ENCODE measurements at regions not wholly inside any gene's neighbourhood (a gene's known extent, or its start where the extent isn't known, plus 50 kb on each side); places are given as distances from the start of the nearest gene placed in this dataset.
A peak's percentile ranks its signal among the peaks of the same experiment; 100 is the strongest.
"Not testable (repeated sequence)": the region's sequence is repeated elsewhere in the genome, so short reads cannot be mapped to it uniquely, and the experiment has no call there.

DNA sequence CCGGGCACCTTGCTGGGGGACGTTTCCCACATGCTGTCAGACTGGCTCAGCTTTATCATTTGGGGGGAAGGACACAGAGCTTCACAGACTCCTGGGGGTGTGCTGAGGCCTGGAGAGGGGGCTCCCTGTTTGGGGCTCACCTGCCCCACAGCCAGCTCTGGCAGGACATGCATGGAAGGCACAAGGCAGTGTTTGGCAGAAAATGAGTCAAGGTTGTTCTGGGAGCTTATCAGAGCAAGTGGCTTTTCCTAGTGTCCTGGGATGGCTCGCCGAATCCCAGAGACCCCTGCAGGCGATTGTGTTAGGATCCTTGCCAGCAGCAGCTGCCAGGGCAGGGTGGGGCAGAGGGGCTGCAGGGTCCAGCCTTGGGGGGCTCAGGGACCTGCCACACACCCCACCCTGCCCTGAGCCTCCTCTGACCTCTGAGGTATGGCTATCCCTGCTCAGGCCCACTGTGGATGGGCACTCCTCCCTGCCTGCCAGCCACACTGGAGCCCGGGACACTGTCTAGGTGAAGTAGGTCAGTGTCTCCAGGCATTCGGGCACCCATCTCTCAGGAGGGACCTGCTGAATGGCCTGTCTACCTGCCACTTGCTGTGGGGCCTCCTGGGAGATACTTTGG lies 1323.0 kb downstream of the BRD1 start:
- no peak for DNase-seq

DNA sequence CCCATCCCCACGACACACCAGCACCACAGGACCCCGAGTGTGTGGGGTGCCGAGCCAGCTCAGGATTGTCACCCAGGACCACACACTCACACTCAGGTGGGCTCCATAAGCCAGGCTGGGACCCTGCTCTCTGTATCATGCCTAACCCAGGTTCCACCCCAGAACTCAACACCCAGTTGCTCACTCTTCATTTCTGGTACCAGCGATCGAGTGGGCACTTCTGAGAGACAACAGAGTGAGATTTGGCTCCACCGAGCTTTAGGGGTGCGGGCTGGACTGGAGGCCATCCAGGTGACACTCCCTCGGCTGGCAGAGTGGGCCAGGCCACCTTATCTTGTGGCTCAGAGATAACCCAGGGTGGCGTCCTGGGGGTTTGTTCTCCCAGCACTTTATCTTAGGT lies 1323.8 kb downstream of the BRD1 start:
- no peak for DNase-seq

DNA sequence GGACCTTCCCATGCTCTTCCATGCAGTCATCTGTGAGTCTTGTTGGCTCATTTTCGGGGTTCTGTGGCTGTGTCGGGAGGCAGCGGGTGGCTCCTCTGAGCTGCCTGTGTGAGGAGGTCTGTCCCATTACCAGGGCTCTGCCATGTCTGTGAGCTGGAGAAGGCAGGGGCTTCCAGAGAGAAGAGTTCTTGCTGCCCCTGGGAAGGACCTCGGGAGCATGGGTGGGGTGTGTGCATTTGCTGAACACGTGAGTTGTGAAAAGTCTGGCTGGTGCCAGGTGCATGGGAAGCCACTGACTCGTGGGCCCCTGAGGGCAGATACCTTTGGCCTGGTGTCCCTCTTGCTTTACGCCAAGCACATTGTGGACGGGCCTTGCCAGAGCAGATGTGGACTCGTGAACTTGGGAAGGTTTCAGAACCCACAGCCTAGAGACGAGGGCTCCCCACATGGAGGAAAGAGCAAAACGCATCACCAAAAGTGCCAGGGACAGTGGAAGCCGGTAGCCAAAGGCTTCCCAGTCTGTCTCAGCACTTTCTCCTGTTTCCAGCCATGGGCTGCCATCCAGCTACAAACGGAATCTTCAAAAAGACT lies 1324.5 kb downstream of the BRD1 start:
- DNase-seq, result no peak

DNA sequence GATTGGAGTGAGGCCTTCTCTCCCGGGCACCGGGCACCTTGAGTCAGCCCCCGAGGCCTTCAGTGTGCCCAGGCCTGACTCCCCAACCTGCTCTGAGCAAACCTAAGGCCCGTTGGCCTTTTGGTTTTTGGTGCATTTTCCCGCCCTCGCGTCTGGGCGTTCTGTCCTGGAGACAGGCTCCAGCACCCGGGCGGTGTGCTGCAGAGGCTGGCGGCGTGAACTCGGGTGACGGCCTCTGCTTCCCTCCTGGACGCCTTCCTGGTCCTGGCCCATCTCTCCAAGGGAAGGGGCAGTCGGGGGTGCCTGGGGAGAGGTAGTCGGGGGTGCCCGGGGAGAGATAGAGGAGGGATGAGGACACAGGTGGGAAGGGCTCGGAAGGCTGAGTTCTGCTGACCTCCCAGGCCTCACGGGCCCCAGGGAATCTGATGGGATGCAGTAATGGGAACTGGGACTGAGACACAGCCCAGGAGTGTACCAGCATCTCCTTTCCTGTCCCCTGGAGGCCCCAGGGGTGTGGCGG lies 1326.4 kb downstream of the BRD1 start:
- DNase-seq, result no peak

DNA sequence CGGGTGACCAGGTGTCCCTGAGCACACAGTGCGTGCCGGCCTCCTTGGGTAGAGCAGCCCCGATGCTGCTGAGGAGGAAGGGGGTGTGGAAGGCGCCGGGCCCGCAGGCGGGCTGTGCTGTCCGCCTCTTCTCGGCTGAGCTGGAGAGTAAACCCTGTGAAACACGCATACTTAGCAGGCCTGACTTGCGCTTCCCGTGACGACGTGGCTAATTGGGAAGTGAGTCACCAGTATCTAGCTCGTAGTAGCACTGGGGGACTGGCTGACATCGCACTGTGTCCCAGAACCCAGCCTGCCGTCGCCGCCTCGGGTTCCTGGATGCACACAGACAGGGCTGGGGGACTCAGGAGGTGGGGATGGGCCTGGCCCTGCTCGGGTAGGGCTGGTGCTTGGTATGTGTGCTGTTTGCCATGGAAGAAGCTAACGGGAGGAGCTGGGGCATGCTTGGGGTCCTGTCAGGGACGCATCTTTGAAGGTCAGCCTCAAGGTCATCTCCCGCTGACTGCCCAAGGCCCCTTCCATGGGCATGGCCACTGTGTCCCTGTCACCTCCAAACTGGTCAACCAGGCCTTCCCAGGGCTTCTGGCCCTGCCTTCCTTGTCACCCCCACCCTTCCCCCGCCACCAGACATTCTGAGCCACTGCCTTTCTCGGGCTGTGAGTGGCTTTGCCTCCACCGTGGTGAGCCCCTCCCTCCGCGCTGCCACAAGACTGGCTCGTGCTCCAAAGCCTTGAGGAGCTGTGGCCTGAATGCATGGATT lies 1327.0 kb downstream of the BRD1 start:
- peak in 4 of 51 donors; percentile 25 to 47 (median 36) for DNase-seq

DNA sequence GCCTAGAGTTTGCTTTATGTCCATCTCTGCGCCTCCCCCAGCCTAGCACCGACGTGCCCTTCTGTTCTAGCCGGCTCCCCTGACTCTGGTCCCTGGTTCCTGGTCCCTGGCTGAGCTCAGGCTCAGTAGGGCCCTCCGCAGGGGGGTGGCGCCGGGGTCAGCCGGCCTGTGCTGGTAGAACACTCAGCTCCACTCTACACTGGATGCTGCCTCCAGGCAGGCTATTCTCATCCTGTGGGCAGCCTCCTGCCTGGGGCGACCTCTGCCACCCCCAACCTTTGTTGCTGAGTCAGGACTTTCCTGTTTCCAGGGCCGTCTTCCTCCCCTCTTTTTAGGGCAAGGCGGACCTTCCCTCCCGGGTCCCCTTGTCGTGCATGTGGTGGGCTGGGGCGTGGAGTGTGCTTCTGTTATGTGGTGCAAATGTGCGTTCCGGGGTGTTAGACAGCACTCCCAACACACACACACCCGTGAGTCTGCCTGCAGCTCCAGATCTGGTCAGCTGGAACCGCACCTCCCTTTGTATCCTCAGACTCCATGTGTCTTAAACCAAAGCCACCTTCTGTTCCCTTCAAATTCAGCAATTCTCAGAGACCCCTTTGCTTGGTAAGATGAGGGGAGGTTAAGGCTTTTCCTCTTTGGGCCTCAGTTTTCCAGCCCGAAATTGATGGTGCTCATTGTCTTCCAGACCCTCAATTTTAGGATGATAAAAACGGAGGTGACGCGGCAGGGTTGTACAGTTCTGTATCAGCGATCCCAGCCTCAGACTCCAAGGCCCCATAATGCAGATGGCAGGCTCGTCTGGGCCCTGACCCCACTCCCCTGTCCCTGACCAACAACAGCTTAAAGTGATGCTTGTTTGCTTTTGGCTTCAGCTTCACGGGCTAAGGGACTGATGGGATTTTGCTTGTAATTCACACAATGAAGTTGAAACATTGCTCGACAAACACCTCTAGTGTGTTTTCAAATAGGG lies 1327.9 kb downstream of the BRD1 start:
- no peak for DNase-seq

DNA sequence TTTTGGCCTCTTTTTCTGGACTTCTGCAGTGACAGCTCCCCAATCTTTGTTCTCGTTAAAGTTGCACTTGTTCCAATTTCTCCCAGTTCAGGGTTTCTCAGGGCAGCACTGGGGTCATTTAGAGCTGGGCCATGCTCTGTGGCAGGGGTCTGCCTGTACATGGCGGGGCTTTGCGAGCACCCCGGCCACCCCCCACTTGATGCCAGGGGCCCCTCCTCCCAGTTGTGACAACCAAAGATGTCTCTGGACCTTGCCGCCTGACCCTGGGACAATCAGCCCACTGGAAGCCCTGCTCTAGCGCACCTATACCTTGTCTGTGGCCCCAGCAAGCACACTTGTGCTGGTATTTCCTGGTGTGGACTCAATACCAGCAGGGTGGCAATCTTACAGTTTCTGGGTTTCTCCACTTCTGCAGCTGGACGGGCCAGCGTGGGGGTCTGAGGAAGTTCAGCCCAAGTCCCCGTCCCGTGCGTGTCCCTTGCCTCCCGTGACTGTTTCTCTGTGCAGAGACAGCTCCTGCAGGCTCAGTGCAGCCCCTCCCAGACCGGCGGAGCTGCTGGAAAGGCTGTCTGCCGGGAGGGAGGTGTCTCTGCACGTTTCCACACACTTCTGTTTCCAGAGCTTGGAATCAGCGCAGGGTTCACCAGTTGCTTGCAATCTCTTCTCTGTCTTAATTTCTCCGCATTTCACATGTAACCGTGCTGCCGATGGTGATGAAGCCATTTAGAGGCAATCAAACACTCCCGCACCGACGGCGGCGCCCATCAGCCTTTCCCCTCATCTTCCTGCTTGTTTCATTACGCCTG lies 1328.9 kb downstream of the BRD1 start:
- DNase-seq, result no peak

DNA sequence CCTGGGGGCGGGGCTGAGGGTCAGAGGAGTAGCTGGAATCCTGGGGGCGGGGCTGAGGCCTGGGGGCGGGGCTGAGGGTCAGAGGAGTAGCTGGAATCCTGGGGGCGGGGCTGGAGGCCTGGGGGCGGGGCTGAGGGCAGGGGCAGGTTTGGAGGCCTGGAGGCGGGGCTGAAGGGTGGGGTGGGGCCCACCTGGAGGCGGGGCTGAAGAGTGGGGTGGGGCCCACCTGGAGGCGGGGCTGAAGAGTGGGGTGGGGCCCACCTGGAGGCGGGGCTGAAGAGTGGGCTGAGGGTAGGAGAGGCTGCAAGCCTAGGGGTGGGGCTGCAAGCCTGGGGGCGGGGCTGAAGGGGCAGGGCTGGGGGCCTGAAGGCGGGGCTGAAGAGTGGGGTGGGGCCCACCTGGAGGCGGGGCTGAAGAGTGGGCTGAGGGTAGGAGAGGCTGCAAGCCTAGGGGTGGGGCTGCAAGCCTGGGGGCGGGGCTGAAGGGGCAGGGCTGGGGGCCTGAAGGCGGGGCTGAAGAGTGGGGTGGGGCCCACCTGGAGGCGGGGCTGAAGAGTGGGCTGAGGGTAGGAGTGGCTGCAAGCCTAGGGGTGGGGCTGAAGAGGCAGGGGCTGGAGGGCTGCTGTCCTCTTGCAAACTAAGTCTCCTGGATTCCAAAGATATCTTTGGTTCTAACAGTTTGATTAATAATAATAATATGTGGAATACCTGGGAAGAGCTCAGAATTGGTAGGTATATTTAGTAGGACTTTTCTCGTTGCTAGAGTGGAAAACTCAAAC lies 1329.7 kb downstream of the BRD1 start:
- DNase-seq, result not testable (repeated sequence)

DNA sequence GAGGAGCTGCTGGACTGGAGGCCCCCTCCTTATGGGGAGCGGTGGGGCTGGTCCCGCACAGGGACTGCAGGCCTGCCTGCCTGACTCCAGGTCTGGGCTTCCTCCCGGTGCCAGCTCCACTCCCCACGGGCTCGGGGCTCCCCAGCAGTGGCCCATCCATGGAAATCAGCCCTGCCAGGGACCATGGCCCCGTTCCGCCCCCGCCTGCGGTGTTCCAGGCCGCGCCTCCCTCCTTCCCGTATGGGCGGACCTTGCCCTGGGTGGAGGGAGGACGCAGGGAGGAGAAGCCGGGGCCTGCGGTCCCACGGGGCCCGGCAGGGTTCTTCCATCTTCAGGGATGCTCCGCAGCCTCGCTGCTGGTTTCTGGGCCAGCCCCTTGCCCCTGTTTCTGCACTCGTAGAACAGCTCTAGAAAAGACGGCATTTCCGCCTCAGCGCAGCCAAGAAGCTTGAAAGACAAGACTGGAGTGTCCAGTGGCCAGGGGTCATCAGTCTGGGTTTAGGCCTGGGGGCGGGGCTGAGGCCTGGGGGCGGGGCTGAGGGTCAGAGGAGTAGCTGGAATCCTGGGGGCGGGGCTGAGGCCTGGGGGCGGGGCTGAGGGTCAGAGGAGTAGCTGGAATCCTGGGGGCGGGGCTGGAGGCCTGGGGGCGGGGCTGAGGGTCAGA lies 1330.6 kb downstream of the BRD1 start:
- no peak for DNase-seq

DNA sequence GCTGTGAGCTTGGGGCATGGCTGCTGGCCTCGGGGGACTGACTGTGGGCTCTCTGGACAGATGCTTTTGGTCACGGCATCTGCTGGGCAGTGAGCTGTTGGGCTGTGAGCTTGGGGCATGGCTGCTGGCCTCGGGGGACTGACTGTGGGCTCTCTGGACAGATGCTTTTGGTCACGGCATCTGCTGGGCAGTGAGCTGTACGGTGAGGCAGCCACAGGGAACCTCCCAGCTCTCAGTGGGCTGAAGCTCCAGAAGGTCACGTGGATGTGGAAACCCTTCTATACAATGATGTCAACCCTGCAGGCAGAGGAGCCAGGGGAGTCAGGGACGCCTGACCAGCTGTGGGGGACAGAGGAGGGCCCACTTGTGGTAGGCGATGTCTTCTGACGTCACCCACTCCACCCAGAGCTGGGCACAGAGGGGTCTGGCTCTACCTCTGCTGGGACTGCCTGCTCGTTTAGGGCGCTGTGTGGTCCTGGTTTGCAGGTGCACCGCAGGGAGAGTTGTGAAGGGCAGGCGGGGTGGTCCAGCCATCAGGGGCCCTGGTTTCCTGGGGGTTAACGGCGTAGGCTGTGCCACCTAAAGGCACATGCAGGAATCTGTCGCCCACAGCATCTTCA lies 1331.3 kb downstream of the BRD1 start:
- DNase-seq, result no peak

DNA sequence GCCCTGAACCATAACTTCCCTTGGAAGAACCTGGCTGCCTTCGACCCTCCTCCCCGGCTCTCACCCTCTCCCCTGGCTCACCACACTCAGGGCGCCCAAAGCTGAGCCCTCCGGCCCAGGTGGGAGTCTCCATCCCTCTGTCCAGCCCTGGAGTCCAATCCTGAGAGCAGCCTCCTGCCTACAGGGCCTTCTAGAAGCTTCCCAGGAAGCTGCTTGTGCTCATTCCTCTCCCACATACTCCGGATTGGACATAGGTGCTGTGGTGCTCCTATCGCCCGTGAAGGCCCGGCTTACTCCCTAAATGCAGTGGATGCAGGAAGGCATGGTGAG lies 1332.0 kb downstream of the BRD1 start:
- no peak for DNase-seq

DNA sequence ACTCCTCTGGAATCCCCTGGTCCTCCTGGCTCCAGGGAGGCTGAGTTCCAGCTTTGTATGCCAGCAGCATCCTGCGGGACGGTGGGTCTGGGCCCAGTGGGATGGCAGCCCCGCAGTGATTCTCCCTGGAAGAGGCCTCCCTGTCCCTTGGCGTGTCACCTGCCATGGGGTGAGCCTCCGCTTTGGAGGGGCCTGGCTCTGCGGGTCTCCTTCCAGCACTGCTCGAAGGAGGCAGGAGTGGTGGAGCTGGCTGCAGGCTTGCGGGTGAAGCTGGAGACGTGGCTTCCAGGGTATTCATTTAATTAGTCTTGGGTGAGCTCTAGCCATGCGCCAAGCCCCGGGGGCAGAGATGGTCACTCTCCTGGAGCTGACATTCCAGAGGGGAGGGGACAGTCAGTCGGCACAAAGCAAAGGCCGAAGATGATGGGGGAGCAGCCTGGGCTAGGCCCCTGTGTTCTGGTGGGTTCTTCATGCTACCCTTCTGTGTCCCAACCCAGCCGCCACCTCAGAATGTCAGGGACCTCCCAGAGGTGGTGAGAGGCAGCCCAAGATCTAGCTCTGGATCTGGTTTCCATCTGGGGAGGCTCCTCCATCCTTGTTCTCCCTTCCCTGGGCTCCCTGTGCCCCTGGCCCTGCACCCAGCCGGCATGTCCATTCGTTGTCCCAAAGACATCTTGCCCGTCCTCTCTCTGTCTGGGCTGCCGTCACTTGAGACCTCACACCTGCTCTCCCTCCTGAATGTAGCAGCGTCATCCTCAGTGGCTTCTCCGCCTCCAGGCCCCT lies 1332.5 kb downstream of the BRD1 start:
- no peak for DNase-seq

DNA sequence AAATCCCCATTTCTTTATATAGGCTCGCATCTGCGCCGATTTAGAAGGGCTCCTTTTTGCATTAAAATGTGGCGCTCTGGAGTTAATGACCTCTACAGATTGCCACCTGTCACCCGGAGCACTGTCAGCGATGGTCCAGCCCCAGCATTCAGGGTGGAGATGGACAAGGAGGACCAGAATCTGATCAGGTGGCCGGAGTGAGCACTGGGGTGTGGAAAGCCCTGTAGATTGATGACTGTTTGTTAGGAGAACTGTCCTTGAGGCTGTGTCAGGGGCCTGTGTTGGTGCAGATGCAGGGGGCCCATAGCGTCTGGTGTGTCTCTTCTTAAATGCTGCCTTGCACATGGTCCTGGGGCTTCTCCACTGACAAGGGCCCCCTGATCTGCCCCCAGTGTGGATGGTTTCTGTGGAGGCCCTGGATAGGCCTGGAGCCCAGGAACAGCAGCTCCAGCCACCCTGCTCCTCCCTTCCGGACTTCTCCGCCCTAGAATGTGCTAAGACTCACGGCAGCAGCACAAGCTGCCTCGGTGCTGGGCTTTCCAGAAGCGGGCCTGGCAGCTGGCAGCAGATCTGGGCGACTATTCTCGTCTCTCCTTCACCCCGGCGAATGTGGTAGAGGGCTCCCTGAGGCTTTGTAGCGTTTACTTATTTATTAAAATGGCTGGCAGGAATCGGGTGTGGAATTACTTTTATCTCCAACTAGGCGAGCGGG lies 1333.3 kb downstream of the BRD1 start:
- DNase-seq, result peak in 1 of 51 donors; percentile 10

DNA sequence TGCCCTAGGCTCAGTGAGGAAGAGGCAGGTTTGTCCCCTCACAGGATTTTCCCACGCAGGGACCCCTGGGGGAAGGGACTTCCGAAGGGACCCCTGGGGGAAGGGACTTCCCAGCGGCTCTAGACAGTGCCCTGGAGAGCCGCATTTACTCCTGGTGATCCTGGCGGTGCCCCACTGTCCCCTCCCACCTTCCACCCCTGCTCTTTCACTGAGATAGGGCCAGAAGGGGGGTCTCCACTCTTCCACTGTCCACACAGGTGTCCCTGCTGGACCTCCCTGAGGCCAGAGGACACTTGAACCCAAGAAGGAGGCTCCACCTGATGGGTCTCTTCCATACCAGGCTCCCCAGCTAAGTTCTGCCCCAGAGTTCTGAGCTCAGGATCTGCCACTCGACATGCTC lies 1333.9 kb downstream of the BRD1 start:
- no peak for DNase-seq

DNA sequence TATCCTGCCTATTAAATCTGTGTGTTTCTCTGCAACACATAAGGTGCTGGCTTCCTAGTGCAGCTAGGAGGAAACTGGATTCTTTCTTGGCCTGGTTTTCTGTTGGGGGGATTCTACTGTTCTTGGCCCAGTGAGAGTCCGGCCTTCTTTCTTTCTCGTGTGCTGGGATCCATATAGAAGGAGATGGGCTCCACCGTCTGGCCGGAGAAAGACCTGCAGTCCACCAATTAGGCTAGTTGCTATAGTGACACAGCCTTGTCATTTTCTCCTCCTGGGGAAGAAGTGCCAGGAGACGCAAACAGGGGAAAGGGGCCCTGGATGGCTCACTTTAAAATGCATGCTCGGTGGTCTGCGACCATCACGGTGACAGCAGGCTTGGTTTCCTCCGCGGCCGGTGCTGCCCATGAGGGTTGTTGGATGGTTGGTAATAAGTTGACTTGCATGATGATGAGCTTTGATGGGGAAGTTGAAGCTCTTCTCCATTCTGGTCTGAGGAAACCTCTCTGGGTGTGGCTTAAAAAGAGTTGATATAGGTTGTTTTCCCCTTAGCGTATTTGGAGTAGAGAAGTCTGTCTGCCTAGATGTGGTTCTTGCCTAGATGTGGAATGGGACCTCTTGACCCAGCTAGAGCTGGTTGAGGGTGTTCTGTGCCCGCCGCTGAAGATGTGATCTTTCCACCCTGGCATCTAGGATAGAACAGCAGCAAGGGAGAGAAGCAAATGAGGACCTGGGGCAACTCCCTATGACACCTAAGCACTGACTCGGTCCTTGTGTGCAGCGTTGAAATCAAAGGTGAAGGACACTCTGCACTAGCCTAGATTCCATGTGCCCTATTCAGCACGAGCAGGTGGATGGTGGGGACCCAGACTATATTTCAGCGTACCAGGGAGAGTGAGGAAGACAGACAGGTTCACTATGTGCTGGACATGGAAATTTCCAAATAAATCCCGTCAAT lies 1335.0 kb downstream of the BRD1 start:
- DNase-seq, result peak in 37 of 51 donors; percentile 13 to 80 (median 63)

DNA sequence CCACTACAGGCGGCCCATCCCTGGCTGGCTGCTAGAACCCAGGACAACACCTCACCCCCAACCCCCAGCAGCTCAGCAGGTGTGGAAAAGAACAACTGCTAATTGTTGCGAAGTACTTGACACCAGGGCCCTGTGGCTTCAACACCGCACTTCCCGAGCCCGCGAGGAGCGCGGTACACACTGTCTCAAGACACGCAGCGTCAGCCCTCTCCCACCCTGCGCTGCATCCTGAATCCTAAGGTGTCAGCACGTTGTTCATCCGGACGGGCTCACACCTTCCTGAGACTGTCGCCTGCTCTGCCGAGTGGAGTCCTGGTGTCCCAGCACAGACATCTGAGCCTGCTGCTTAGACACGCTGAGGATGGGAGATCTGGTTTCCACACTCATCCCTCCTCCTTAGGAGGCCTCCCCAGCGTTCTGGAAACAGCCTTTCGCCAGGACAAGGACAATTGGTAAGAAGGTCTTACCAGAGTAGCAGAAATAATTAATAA lies 1336.2 kb downstream of the BRD1 start:
- peak in 2 of 51 donors; percentile 37 to 48 for DNase-seq

All from hypothalamus (tissue), 51 donors.